Left lung (tissue), 4 donors: ENCODE measurements at regions not wholly inside any gene's neighbourhood (a gene's known extent, or its start where the extent isn't known, plus 50 kb on each side); places are given as distances from the start of the nearest gene placed in this dataset.

Experiments
- ATAC-seq: fragments of 200-7000 bp; cut with Tn5 transposase; one replicate; pipeline ENCODE4 v1.9.1; 2020; ENCODE audit warnings: moderate library complexity
- DNase-seq, 4 donors: peaks; one replicate each; pipeline ENCODE4 v3.0.0-alpha.2; 2013 to 2020
- H3K27ac ChIP-seq, 2 donors: fragments of 200-600 bp; sonication (generic) in 1 of 2; one replicate each; pipeline versions ENCODE4 v1.5.0 to v1.8.0; 2020 to 2021
- H3K27me3 ChIP-seq, 2 donors: fragments of 200-600 bp; sonication (generic) in 1 of 2; one replicate each; pipeline versions ENCODE4 v1.5.0 to v1.8.0; 2020 to 2021
- H3K36me3 ChIP-seq, 2 donors: fragments of 200-600 bp; sonication (generic) in 1 of 2; one replicate each; pipeline versions ENCODE4 v1.5.0 to v1.8.0; 2020 to 2021
- H3K4me1 ChIP-seq, 2 donors: fragments of 200-600 bp; one replicate each; pipeline ENCODE4 v1.8.0; 2021
- H3K4me3 ChIP-seq, 2 donors: fragments of 200-600 bp; sonication (generic) in 1 of 2; one replicate each; pipeline versions ENCODE4 v1.5.0 to v1.8.0; 2020 to 2021; ENCODE audit warnings: mild to moderate bottlenecking in 1 of 2
- H3K9me3 ChIP-seq, 2 donors: fragments of 200-600 bp; sonication (generic) in 1 of 2; one replicate each; pipeline versions ENCODE4 v1.5.0 to v1.8.0; 2020 to 2021
- CTCF ChIP-seq, 2 donors: fragments of 200-600 bp; sonication (generic) in 1 of 2; IDR thresholded peaks; one replicate each; pipeline versions ENCODE4 v1.5.0 to v1.8.0; 2021; ENCODE audit warnings: antibody characterized with exemption in 2 of 2
- intact Hi-C, 2 donors: fragments of 100-400 bp; cut with DNase I; formaldehyde crosslinking; loops; one replicate each; pipeline versions ENCODE4 v1.11.2 to v1.14.2; 2022
- donor health status: DM: no; HTN: yes; CAD: no.
- donor health status: DM: no; HTN: no; CAD: no.

- TF ChIP-seq CTCF (IDR thresholded peaks at IDR 0.05): no peak
- intact Hi-C loops: no loop called here
- Histone ChIP-seq H3K27me3 (peaks cover 0 to 22% of the 10 kb centered on the region in 2 donors), H3K9me3 (no peaks in the 10 kb centered on the region), H3K4me1 (no peaks in the 10 kb centered on the region), H3K4me3 (no peak overlapping the region), H3K36me3 (no peaks in the 10 kb centered on the region), H3K27ac (no peak overlapping the region)
- DNase-seq (peak in 1 of 4 donors; percentile 71), ATAC-seq (no peak)
These were observed 118.8 kb downstream of the BOD1 start for GRCh38 chr5:173497685-173498084.

DNA sequence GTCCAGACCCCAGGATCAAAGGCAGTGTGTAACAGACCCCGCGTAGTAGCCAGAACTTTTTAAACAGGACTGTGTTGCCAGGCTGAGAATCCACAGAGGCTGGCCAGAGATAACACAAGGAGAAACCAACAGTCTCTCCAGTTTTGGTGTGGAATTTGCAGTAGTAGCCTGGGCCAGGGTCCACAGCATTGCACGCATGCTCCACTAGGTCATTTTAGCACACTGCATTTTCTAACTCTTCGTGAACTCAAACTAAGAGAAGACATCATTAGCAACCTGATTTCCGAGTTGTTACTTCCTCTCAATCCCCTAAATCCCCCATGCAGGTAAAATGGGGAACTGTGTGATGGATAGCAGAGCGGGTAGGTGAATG, 119.6 kb downstream of the BOD1 start:
- H3K4me1 ChIP-seq: no peaks in the 10 kb centered on the region
- intact Hi-C loops: no loop called here

DNA sequence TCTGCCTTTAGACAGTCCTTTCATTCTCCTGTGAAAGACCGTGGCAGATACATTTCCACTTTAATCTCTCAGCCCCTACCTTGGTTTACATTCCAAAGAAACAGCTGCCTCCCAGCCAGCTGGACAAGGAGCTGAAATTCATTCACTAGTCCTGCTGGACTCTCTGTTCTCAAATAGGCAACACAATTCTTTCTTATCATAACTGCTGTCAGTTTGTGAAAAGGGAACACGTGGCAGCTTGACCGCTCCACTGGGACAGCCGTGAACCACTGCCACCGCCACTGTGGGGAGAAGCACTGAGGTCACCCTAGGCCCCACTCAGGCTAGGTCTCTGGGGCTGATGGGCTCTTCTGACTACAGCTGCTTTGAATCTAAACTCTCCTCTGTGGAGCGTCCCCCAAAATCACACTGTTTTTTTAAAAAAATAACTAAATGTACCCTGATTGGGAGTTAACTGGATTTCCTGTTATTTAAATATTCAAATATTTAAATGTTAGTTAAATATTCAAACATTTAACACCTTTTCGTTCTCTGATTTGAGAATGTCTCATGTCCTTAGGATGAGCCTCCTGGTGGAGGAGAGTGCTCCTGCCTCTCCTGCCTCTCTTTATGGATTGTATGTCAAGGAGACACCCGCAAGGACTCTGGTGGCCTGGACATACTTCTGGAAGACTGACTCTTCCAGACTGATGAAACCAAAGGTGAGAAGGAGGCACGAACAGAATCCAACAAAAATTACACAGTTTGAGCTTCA, 120.1 kb downstream of the BOD1 start:
- no peaks in the 10 kb centered on the region for H3K4me1 ChIP-seq
- H3K4me3 ChIP-seq: no peak overlapping the region
- H3K27ac ChIP-seq: no peak overlapping the region
- H3K9me3 ChIP-seq: no peaks in the 10 kb centered on the region
- intact Hi-C loops: no loop called here
- no peak for TF ChIP-seq CTCF (IDR thresholded peaks at IDR 0.05)
- DNase-seq (no peak), ATAC-seq (no peak)
- H3K36me3 ChIP-seq: no peaks in the 10 kb centered on the region
- peaks cover 0 to 18% of the 10 kb centered on the region in 2 donors for H3K27me3 ChIP-seq

More for the DNA sequence above, 119.6 kb downstream of the BOD1 start:
- H3K4me3 ChIP-seq: no peak overlapping the region
- ATAC-seq (no peak), DNase-seq (no peak)
- no peaks in the 10 kb centered on the region for H3K9me3 ChIP-seq
- peaks cover 0 to 18% of the 10 kb centered on the region in 2 donors for H3K27me3 ChIP-seq
- TF ChIP-seq CTCF (IDR thresholded peaks at IDR 0.05): no peak
- no peak overlapping the region for H3K27ac ChIP-seq
- H3K36me3 ChIP-seq: no peaks in the 10 kb centered on the region

DNA sequence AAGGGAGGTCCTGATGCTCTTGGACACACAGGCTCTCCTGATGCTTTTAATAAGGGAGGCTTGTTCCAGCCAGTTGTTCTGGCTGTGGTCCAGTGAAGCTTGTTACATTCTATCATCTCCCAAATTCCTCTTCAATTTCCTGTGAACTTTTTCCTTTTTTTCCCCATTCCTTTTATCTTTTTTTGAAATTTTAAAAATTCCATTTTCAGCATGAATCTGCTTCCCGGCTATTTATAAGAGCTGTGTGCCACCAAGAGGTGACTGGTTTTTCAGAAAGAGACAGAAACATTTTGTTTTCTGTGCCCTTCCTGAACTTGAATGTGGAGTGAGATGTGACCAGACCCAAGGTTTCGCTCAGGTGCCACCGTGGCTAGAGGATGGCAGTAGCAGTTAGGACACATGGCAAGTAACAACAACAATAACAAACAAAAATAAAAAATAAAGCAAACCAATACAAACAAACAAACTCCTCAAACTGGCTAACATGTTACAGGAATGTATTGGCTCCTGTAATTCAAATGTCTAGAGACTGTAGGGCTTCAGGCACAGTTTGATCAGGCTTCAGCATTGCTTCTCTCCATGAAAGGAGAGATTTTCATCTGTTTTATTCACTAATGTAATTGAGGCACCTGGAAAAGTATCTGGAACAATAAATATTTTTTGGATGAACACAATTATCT, 121.1 kb downstream of the BOD1 start:
- peaks cover 0 to 25% of the 10 kb centered on the region in 2 donors for H3K27me3 ChIP-seq
- no peak overlapping the region for H3K27ac ChIP-seq
- H3K36me3 ChIP-seq: no peaks in the 10 kb centered on the region
- DNase-seq (peak in 1 of 4 donors; percentile 30), ATAC-seq (no peak)
- no peaks in the 10 kb centered on the region for H3K9me3 ChIP-seq
- no peak overlapping the region for H3K4me3 ChIP-seq
- no peak for TF ChIP-seq CTCF (IDR thresholded peaks at IDR 0.05)
- intact Hi-C loops: no loop called here
- no peaks in the 10 kb centered on the region for H3K4me1 ChIP-seq

DNA sequence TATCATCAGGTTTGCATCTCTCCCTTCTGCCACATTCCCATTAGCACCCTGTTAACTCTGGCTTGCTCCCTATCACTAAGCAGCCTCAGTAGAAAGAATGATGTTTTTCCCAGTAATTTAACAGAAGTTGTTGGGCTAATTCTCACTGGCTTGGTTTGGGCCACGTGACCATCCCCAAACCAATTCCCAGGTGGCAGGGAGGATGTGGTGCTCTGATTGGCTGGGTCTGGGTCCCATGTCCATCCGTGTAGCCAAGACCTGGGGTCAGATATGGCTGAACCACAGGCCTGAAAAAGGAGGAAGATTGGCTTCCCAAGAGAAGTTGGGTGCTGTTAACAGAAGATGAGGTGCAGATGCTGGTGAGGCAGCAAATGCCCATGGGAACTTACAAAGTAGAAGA, 122.0 kb downstream of the BOD1 start:
- H3K9me3 ChIP-seq: no peaks in the 10 kb centered on the region
- H3K27me3 ChIP-seq: peaks cover 0 to 23% of the 10 kb centered on the region in 2 donors
- intact Hi-C loops: no loop called here
- no peaks in the 10 kb centered on the region for H3K4me1 ChIP-seq
- DNase-seq (no peak), ATAC-seq (no peak)
- H3K36me3 ChIP-seq: no peaks in the 10 kb centered on the region
- H3K27ac ChIP-seq: no peak overlapping the region
- H3K4me3 ChIP-seq: no peak overlapping the region
- TF ChIP-seq CTCF (IDR thresholded peaks at IDR 0.05): no peak
